H1 (cell line): ENCODE measurements at regions not wholly inside any gene's neighbourhood (a gene's known extent, or its start where the extent isn't known, plus 50 kb on each side); places are given as distances from the start of the nearest gene placed in this dataset.

Experiments
- CTCF ChIA-PET: fragments of 300-600 bp; sonication (Branson Sonifier 250); formaldehyde crosslinking; loops from one replicate; lab custom pipeline; 2021; ENCODE audit not compliant: partially characterized antibody; lab: Charles Lee
- POLR2A ChIA-PET: fragments of 300-600 bp; sonication (Branson Sonifier 250); formaldehyde crosslinking; loops from one replicate; lab custom pipeline; 2021; ENCODE audit warnings: inconsistent platforms; ENCODE audit not compliant: partially characterized antibody; lab: Charles Lee
- DNase-seq, 2 experiments: peaks; one replicate each; pipeline versions ENCODE4 v3.0.0 to v3.0.0-alpha.2; 2010 to 2022; ENCODE audit warnings: low spot score in 2 of 2, low read depth in 1 of 2, mixed read lengths in 1 of 2
- FAIRE-seq: peaks from 2 replicates; lab custom pipeline; 2011; peaks lifted over from hg19 to GRCh38; lab: Jason Lieb, UNC
- H2AFZ ChIP-seq: 2 replicates; pipeline ENCODE4 v1.8.1; 2012; ENCODE audit warnings: low read length, inconsistent platforms
- H2AK5ac ChIP-seq: 2 replicates; pipeline ENCODE4 v1.6.1; 2013; ENCODE audit warnings: low read depth, low read length
- H2BK120ac ChIP-seq: replicated peaks from 2 replicates; pipeline ENCODE3; 2013; ENCODE audit warnings: low read depth, low read length, inconsistent platforms
- H2BK12ac ChIP-seq: 2 replicates; pipeline ENCODE4 v1.6.1; 2013; ENCODE audit warnings: low read depth, low read length
- H2BK15ac ChIP-seq: 2 replicates; pipeline ENCODE4 v1.6.1; 2013; ENCODE audit warnings: low read length
- H2BK20ac ChIP-seq: 2 replicates; pipeline ENCODE4 v1.6.1; 2013; ENCODE audit warnings: low read length
- H2BK5ac ChIP-seq: 2 replicates; pipeline ENCODE4 v1.6.1; 2013; ENCODE audit warnings: low read depth, low read length
- H3K14ac ChIP-seq: 2 replicates; pipeline ENCODE4 v1.6.1; 2013; ENCODE audit warnings: inconsistent platforms; ENCODE audit not compliant: insufficient read length
- H3K18ac ChIP-seq: 2 replicates; pipeline ENCODE4 v1.6.1; 2013; ENCODE audit warnings: low read length; ENCODE audit errors: extremely low read depth
- H3K23ac ChIP-seq: 2 replicates; pipeline ENCODE4 v1.6.1; 2013; ENCODE audit warnings: inconsistent platforms; ENCODE audit not compliant: insufficient read length
- H3K23me2 ChIP-seq: 2 replicates; pipeline ENCODE4 v1.6.1; 2013; ENCODE audit warnings: low read depth, low read length
- H3K27ac ChIP-seq: 2 replicates; pipeline ENCODE4 v1.6.1; 2011; ENCODE audit warnings: low read depth, low read length, inconsistent platforms
- H3K27me3 ChIP-seq, 4 experiments: replicated peaks in 1 of 4; 1 replicate in 1 of 4; 2 replicates in 3 of 4; pipeline versions ENCODE4 v1.6.1 to v1.8.1; 2011 to 2013; ENCODE audit warnings: low read length in 3 of 4, mild to moderate bottlenecking in 3 of 4, inconsistent platforms in 2 of 4, mixed read lengths in 2 of 4, moderate library complexity in 1 of 4; ENCODE audit not compliant: control insufficient read depth in 3 of 4, insufficient read depth in 3 of 4; ENCODE audit errors: extremely low read depth in 1 of 4
- H3K36me3 ChIP-seq, 4 experiments: 2 replicates each; pipeline versions ENCODE4 v1.6.1 to v1.8.1; 2011 to 2013; ENCODE audit warnings: mild to moderate bottlenecking in 4 of 4, low read length in 3 of 4, moderate library complexity in 2 of 4, control low read depth in 1 of 4, inconsistent platforms in 1 of 4; ENCODE audit not compliant: insufficient read depth in 4 of 4, control insufficient read depth in 2 of 4
- H3K4ac ChIP-seq: replicated peaks from 2 replicates; pipeline ENCODE3; 2013; ENCODE audit warnings: low read length, low read depth, mixed read lengths, inconsistent platforms; ENCODE audit not compliant: insufficient read length
- H3K4me1 ChIP-seq, 4 experiments: replicated peaks in 1 of 4; 1 replicate in 1 of 4; 2 replicates in 3 of 4; pipeline versions ENCODE4 v1.6.1 to v1.8.1; 2011 to 2013; ENCODE audit warnings: low read length in 3 of 4, inconsistent platforms in 2 of 4, mixed read lengths in 1 of 4; ENCODE audit not compliant: insufficient read depth in 4 of 4, control insufficient read depth in 3 of 4
- H3K4me2 ChIP-seq, 2 experiments: 2 replicates each; pipeline versions ENCODE4 v1.6.1 to v1.8.1; 2011 to 2013; ENCODE audit warnings: low read depth in 2 of 2, low read length in 2 of 2, control low read depth in 1 of 2, inconsistent platforms in 1 of 2, mild to moderate bottlenecking in 1 of 2; ENCODE audit not compliant: insufficient read depth in 1 of 2
- H3K4me3 ChIP-seq, 4 experiments: fragments of 200-600, 300-600 bp in 1 of 4; sonication (generic), shearing (Covaris generic), sonication (Bioruptor Twin) in 1 of 4; 2 replicates each; pipeline versions ENCODE4 v1.5.1 to v1.8.1; 2011 to 2016; ENCODE audit warnings: low read length in 4 of 4, low read depth in 3 of 4, control low read depth in 2 of 4, inconsistent platforms in 2 of 4, mild to moderate bottlenecking in 2 of 4, mixed read lengths in 1 of 4, moderate library complexity in 1 of 4; ENCODE audit not compliant: insufficient read depth in 2 of 4; ENCODE audit errors: extremely low read depth in 1 of 4
- H3K56ac ChIP-seq: replicated peaks from 2 replicates; pipeline ENCODE3; 2013; ENCODE audit warnings: low read depth, mild to moderate bottlenecking, mixed read lengths, low read length, inconsistent platforms; ENCODE audit not compliant: insufficient read length
- H3K79me1 ChIP-seq: 2 replicates; pipeline ENCODE4 v1.6.1; 2013; ENCODE audit warnings: low read depth, low read length, control low read depth
- H3K79me2 ChIP-seq, 2 experiments: 2 replicates each; pipeline versions ENCODE4 v1.6.1 to v1.8.1; 2012 to 2013; ENCODE audit warnings: low read length in 2 of 2, mild to moderate bottlenecking in 2 of 2, inconsistent platforms in 1 of 2; ENCODE audit not compliant: insufficient read depth in 2 of 2, control insufficient read depth in 1 of 2
- H3K9ac ChIP-seq, 4 experiments: replicated peaks in 1 of 4; 1 replicate in 1 of 4; 2 replicates in 3 of 4; pipeline versions ENCODE4 v1.6.1 to v1.8.1; 2011 to 2013; ENCODE audit warnings: low read depth in 3 of 4, low read length in 3 of 4, control low read depth in 2 of 4, mild to moderate bottlenecking in 2 of 4, moderate library complexity in 2 of 4, inconsistent platforms in 1 of 4; ENCODE audit errors: extremely low read depth in 1 of 4
- H3K9me3 ChIP-seq, 2 experiments: 2 replicates each; pipeline versions ENCODE4 v1.6.1 to v1.8.1; 2012 to 2013; ENCODE audit warnings: mild to moderate bottlenecking in 2 of 2, moderate library complexity in 2 of 2, control low read depth in 1 of 2, inconsistent platforms in 1 of 2, low read depth in 1 of 2, low read length in 1 of 2, mixed read lengths in 1 of 2; ENCODE audit not compliant: insufficient read depth in 2 of 2
- H4K20me1 ChIP-seq, 2 experiments: replicated peaks in 1 of 2; 2 replicates each; pipeline versions ENCODE3 to v1.8.1; 2011 to 2013; ENCODE audit warnings: inconsistent platforms in 2 of 2, low read length in 2 of 2, mild to moderate bottlenecking in 1 of 2; ENCODE audit not compliant: insufficient read depth in 2 of 2, control insufficient read depth in 1 of 2
- H4K5ac ChIP-seq: 2 replicates; pipeline ENCODE4 v1.6.1; 2013; ENCODE audit warnings: low read length, low read depth, mixed read lengths, inconsistent platforms; ENCODE audit not compliant: insufficient read length
- H4K8ac ChIP-seq: 2 replicates; pipeline ENCODE4 v1.8.0; 2013; ENCODE audit warnings: mild to moderate bottlenecking, moderate library complexity, low read length, inconsistent platforms; ENCODE audit not compliant: insufficient read depth; ENCODE audit errors: extremely low read depth
- H4K91ac ChIP-seq: replicated peaks from 2 replicates; pipeline ENCODE3; 2013; ENCODE audit warnings: low read length, mixed read lengths, inconsistent platforms; ENCODE audit not compliant: insufficient read length
- ASH2L ChIP-seq: fragments of 200-600, 300-600 bp; sonication (generic); IDR thresholded peaks from one replicate; pipeline ENCODE4 v1.7.1; 2017; ENCODE audit warnings: low read length
- BRCA1 ChIP-seq: IDR thresholded peaks from 2 replicates; pipeline ENCODE4 v1.6.1; 2012; ENCODE audit warnings: low read depth, low read length, improper control_type of control experiment
- CBX5 ChIP-seq: fragments of 300-800, 300-1000 bp; sonication (generic); IDR thresholded peaks from 2 replicates; pipeline ENCODE4 v1.7.1; 2016; ENCODE audit warnings: antibody characterized with exemption, low read length, low read depth
- CHD2 ChIP-seq: IDR thresholded peaks from 2 replicates; pipeline ENCODE4 v1.6.1; 2012; ENCODE audit warnings: low read length, improper control_type of control experiment
- EGR1 ChIP-seq: IDR thresholded peaks from 2 replicates; pipeline ENCODE4 v1.6.1; 2011; ENCODE audit warnings: low read depth, low read length, borderline replicate concordance
- JUN ChIP-seq: IDR thresholded peaks from 2 replicates; pipeline ENCODE4 v1.6.1; 2011; ENCODE audit warnings: low read depth, mild to moderate bottlenecking, improper control_type of control experiment, low read length
- POU5F1 ChIP-seq: IDR thresholded peaks from 2 replicates; pipeline ENCODE4 v1.6.1; 2011; ENCODE audit warnings: low read depth, mild to moderate bottlenecking, low read length, moderate library complexity
- RAD21 ChIP-seq, 2 experiments: IDR thresholded peaks in 1 of 2; conservative IDR thresholded peaks in 1 of 2; 2 replicates each; pipeline ENCODE4 v1.6.1; 2011; ENCODE audit warnings: low read depth in 2 of 2, low read length in 2 of 2, improper control_type of control experiment in 1 of 2, inconsistent platforms in 1 of 2, mild to moderate bottlenecking in 1 of 2, moderate library complexity in 1 of 2
- RBBP5 ChIP-seq: IDR thresholded peaks from 2 replicates; pipeline ENCODE4 v1.7.1; 2012; ENCODE audit warnings: low read depth, mild to moderate bottlenecking, inconsistent platforms, low read length, moderate library complexity, borderline replicate concordance
- SIX5 ChIP-seq: IDR thresholded peaks from 2 replicates; pipeline ENCODE4 v1.6.1; 2011; ENCODE audit warnings: mild to moderate bottlenecking, low read depth, low read length
- SP4 ChIP-seq: IDR thresholded peaks from 2 replicates; pipeline ENCODE4 v1.6.1; 2012; ENCODE audit warnings: low read length, inconsistent platforms
- SRF ChIP-seq: IDR thresholded peaks from 2 replicates; pipeline ENCODE4 v1.6.1; 2011; ENCODE audit warnings: mild to moderate bottlenecking, low read depth, low read length, moderate library complexity
- TBP ChIP-seq: IDR thresholded peaks from 2 replicates; pipeline ENCODE4 v1.6.1; 2011; ENCODE audit warnings: low read depth, low read length, improper control_type of control experiment
- YY1 ChIP-seq: IDR thresholded peaks from 2 replicates; pipeline ENCODE4 v1.6.1; 2011; ENCODE audit warnings: low read depth, mild to moderate bottlenecking, low read length
- TF ChIP-seq, protein P1 (sequence below), 3 experiments: IDR thresholded peaks; 1 replicate in 2 of 3; 2 replicates in 1 of 3; pipeline versions ENCODE4 v1.5.1 to v1.6.1; 2011; ENCODE audit warnings: low read length in 3 of 3, mild to moderate bottlenecking in 3 of 3, inconsistent platforms in 2 of 3, low read depth in 1 of 3, moderate library complexity in 1 of 3; ENCODE audit not compliant: insufficient read depth in 1 of 3; ENCODE audit errors: control extremely low read depth in 1 of 3

DNA sequence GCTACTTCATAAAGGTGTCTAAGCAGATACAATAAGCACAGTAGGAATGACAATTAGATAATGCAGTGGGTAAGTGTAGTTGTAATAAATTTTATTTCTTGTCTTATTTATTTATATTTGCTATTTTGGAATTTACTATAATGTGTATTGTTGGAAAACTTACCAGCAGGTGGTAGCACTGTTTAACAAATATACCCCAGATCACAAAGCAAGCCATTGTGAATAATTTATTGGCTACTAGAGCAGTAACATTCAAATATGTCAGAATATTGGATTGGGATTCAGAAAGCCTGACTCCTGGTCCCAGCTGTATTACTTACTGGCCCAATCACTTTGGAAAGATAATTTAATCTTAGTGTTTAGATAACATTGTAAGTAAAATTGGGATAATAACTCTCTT lies 78.0 kb downstream of the ISOC1 start:
- no peak for DNase-seq
- TF ChIP-seq SRF (no peak), YY1 (no peak), CBX5 (no peak), BRCA1 (no peak), POU5F1 (no peak), RBBP5 (no peak), ASH2L (no peak), TBP (no peak), CHD2 (no peak), EGR1 (no peak), RAD21 (IDR thresholded peaks at IDR 0.05 in 1 of 2, conservative IDR thresholded peaks at IDR 0.05 in 1 of 2; ENCODE audit: low read depth in 2 of 2, low read length in 2 of 2) (peak; percentile 42 to 43), SP4 (no peak), JUN (no peak), SIX5 (no peak)
- TF ChIP-seq, protein P1, sequence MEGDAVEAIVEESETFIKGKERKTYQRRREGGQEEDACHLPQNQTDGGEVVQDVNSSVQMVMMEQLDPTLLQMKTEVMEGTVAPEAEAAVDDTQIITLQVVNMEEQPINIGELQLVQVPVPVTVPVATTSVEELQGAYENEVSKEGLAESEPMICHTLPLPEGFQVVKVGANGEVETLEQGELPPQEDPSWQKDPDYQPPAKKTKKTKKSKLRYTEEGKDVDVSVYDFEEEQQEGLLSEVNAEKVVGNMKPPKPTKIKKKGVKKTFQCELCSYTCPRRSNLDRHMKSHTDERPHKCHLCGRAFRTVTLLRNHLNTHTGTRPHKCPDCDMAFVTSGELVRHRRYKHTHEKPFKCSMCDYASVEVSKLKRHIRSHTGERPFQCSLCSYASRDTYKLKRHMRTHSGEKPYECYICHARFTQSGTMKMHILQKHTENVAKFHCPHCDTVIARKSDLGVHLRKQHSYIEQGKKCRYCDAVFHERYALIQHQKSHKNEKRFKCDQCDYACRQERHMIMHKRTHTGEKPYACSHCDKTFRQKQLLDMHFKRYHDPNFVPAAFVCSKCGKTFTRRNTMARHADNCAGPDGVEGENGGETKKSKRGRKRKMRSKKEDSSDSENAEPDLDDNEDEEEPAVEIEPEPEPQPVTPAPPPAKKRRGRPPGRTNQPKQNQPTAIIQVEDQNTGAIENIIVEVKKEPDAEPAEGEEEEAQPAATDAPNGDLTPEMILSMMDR (IDR thresholded peaks at IDR 0.05; ENCODE audit: control extremely low read depth in 1 of 3, insufficient read depth in 1 of 3, low read depth in 1 of 3, low read length in 3 of 3) = peak in 1 of 3 experiments; percentile 7; a peak in 1 of 4 replicates

More for the DNA sequence above, 78.0 kb downstream of the ISOC1 start:
- H3K27me3 ChIP-seq = peaks cover 0 to 1% (median 0%) of the 10 kb centered on the region in 4 experiments; a peak in 1 of 7 replicates
- H3K23me2 ChIP-seq = no peaks in the 10 kb centered on the region
- no peaks in the 10 kb centered on the region for H3K9me3 ChIP-seq
- H4K20me1 ChIP-seq = no peaks in the 10 kb centered on the region
- H2BK5ac ChIP-seq = no peak overlapping the region
- H3K23ac ChIP-seq = no peak overlapping the region
- no peaks in the 10 kb centered on the region; a peak in 1 of 7 replicates for H3K4me1 ChIP-seq
- no peak overlapping the region for H3K18ac ChIP-seq
- no peak overlapping the region for H4K5ac ChIP-seq
- no peak overlapping the region for H3K9ac ChIP-seq
- H3K27ac ChIP-seq = no peak overlapping the region
- no peak overlapping the region for H3K4me3 ChIP-seq
- no peak overlapping the region for H3K14ac ChIP-seq
- no peak overlapping the region for H4K91ac ChIP-seq
- no peak overlapping the region for H2AK5ac ChIP-seq
- CTCF ChIA-PET = no interaction called here
- no peak for FAIRE-seq
- no peak overlapping the region for H2BK15ac ChIP-seq
- no peak overlapping the region for H2BK120ac ChIP-seq
- H3K4me2 ChIP-seq = no peak overlapping the region
- no peak overlapping the region for H2AFZ ChIP-seq
- no peak overlapping the region for H3K56ac ChIP-seq
- H3K36me3 ChIP-seq = no peaks in the 10 kb centered on the region
- no peaks in the 10 kb centered on the region for H3K79me2 ChIP-seq
- no peak overlapping the region for H2BK20ac ChIP-seq
- no peak overlapping the region for H3K4ac ChIP-seq
- no peak overlapping the region for H4K8ac ChIP-seq
- H2BK12ac ChIP-seq = no peak overlapping the region
- POLR2A ChIA-PET = no interaction called here
- no peaks in the 10 kb centered on the region for H3K79me1 ChIP-seq
